ENCODE measurements at regions not wholly inside any gene's neighbourhood (a gene's known extent, or its start where the extent isn't known, plus 50 kb on each side); places are given as distances from the start of the nearest gene placed in this dataset.

- H3K36me3 ChIP-seq (ENCODE audit: insufficient read depth, low read length, poor library complexity, severe bottlenecking): no peaks in the 10 kb centered on the region
- POLR2A ChIA-PET (ENCODE audit: low non-redundant PET): no interaction called here
Measured at GRCh38 chr13:26888632-26889031, 128.0 kb upstream of the GPR12 start.

GRCh38 chr13:26887594-26887993, 127.0 kb upstream of the GPR12 start:
- Histone ChIP-seq H3K36me3 (ENCODE audit: insufficient read depth, low read length, poor library complexity, severe bottlenecking) (no peaks in the 10 kb centered on the region), H3K4me1 (ENCODE audit: insufficient read depth, low read length, poor library complexity, severe bottlenecking) (no peaks in the 10 kb centered on the region), H3K9me3 (ENCODE audit: low read depth, low read length, poor library complexity, severe bottlenecking) (no peaks in the 10 kb centered on the region), H3K27me3 (replicated peaks; ENCODE audit: insufficient read depth, low read depth, low read length, poor library complexity) (peaks cover 11% of the 10 kb centered on the region), H3K27ac (ENCODE audit: low read depth, low read length, poor library complexity, severe bottlenecking) (no peak overlapping the region), H3K4me3 (ENCODE audit: low read depth, low read length, poor library complexity, severe bottlenecking) (no peak overlapping the region)
- TF ChIP-seq EZH2 (IDR thresholded peaks at IDR 0.05; ENCODE audit: borderline replicate concordance, low read depth, low read length, poor library complexity, severe bottlenecking) (no peak), CTCF (conservative IDR thresholded peaks at IDR 0.05; ENCODE audit: low read depth, low read length) (no peak)
- no TSS peak for BruUV-seq (replicated peaks)
- DNase-seq (ENCODE audit: low spot score): no peak
- intact Hi-C loops (cut with micrococcal nuclease; ENCODE audit: unreplicated experiment): no loop called here
- ChIA-PET CTCF (interaction anchor here (1.5 kb wide), 1 partner anchor 15 kb away, joined by 6 read pairs; no protein-coding TSS in a partner anchor), POLR2A (ENCODE audit: low non-redundant PET) (no interaction called here)

More at GRCh38 chr13:26888632-26889031, 128.0 kb upstream of the GPR12 start:
- Histone ChIP-seq H3K4me3 (ENCODE audit: low read depth, low read length, poor library complexity, severe bottlenecking) (no peak overlapping the region), H3K27me3 (replicated peaks; ENCODE audit: insufficient read depth, low read depth, low read length, poor library complexity) (peaks cover 9% of the 10 kb centered on the region), H3K27ac (ENCODE audit: low read depth, low read length, poor library complexity, severe bottlenecking) (no peak overlapping the region), H3K4me1 (ENCODE audit: insufficient read depth, low read length, poor library complexity, severe bottlenecking) (no peaks in the 10 kb centered on the region), H3K9me3 (ENCODE audit: low read depth, low read length, poor library complexity, severe bottlenecking) (no peaks in the 10 kb centered on the region)
- CTCF ChIA-PET: no interaction called here
- no peak for DNase-seq (ENCODE audit: low spot score)
- no TSS peak for BruUV-seq (replicated peaks)
- TF ChIP-seq EZH2 (IDR thresholded peaks at IDR 0.05; ENCODE audit: borderline replicate concordance, low read depth, low read length, poor library complexity, severe bottlenecking) (no peak), CTCF (conservative IDR thresholded peaks at IDR 0.05; ENCODE audit: low read depth, low read length) (no peak)
- intact Hi-C loops (cut with micrococcal nuclease; ENCODE audit: unreplicated experiment): no loop called here

- Histone ChIP-seq H3K9me3 (ENCODE audit: low read depth, low read length, poor library complexity, severe bottlenecking) (no peaks in the 10 kb centered on the region), H3K36me3 (ENCODE audit: insufficient read depth, low read length, poor library complexity, severe bottlenecking) (no peaks in the 10 kb centered on the region), H3K4me3 (ENCODE audit: low read depth, low read length, poor library complexity, severe bottlenecking) (no peak overlapping the region), H3K27ac (ENCODE audit: low read depth, low read length, poor library complexity, severe bottlenecking) (no peak overlapping the region), H3K27me3 (replicated peaks; ENCODE audit: insufficient read depth, low read depth, low read length, poor library complexity) (peaks cover 32% of the 10 kb centered on the region), H3K4me1 (ENCODE audit: insufficient read depth, low read length, poor library complexity, severe bottlenecking) (no peaks in the 10 kb centered on the region)
- POLR2A ChIA-PET (ENCODE audit: low non-redundant PET): interaction anchor here (0.7 kb wide), 1 partner anchor 173 kb away, joined by 4 read pairs; no protein-coding TSS in a partner anchor
- no peak for DNase-seq (ENCODE audit: low spot score)
- BruUV-seq (replicated peaks): no TSS peak
- no peak for TF ChIP-seq EZH2 (IDR thresholded peaks at IDR 0.05; ENCODE audit: borderline replicate concordance, low read depth, low read length, poor library complexity, severe bottlenecking)
- no peak for TF ChIP-seq CTCF (conservative IDR thresholded peaks at IDR 0.05; ENCODE audit: low read depth, low read length)
- intact Hi-C loops (cut with micrococcal nuclease; ENCODE audit: unreplicated experiment): no loop called here
- CTCF ChIA-PET: no interaction called here
Measured at GRCh38 chr13:26883613-26884257, 123.1 kb upstream of the GPR12 start.
